GM10266 (cell line): ENCODE measurements at regions not wholly inside any gene's neighbourhood (a gene's known extent, or its start where the extent isn't known, plus 50 kb on each side); places are given as distances from the start of the nearest gene placed in this dataset.

ENCODE experiments used
- DNase-seq: peaks from one replicate; pipeline ENCODE4 v3.0.0; 2012; ENCODE audit errors: extremely low spot score
- TF ChIP-seq, protein P1 (sequence below): IDR thresholded peaks from 2 replicates; pipeline ENCODE4 v1.5.1; 2012; ENCODE audit warnings: mild to moderate bottlenecking, low read depth; ENCODE audit not compliant: control insufficient read depth, insufficient read depth; ENCODE audit errors: missing control alignments

DNA sequence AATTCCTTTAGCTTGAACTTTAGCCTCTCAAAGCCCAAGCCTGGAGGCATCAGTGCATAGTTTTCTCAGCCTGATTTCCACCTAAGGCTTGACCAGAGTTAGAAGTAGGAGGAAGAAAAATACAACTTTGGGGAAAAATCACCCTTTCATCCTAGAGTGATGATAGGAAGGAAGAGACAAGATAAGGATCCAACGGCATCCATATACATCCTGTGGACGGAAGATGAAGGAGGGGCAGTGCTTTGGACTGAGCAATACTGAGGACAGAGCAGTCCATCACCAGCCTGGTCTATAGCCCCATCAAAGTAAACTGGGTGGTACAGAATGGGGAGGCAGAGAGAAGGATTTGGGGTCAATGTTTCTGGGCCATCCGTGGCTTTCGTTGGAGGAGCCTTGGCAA lies 247.9 kb downstream of the FAM76B start:
- TF ChIP-seq, protein P1, sequence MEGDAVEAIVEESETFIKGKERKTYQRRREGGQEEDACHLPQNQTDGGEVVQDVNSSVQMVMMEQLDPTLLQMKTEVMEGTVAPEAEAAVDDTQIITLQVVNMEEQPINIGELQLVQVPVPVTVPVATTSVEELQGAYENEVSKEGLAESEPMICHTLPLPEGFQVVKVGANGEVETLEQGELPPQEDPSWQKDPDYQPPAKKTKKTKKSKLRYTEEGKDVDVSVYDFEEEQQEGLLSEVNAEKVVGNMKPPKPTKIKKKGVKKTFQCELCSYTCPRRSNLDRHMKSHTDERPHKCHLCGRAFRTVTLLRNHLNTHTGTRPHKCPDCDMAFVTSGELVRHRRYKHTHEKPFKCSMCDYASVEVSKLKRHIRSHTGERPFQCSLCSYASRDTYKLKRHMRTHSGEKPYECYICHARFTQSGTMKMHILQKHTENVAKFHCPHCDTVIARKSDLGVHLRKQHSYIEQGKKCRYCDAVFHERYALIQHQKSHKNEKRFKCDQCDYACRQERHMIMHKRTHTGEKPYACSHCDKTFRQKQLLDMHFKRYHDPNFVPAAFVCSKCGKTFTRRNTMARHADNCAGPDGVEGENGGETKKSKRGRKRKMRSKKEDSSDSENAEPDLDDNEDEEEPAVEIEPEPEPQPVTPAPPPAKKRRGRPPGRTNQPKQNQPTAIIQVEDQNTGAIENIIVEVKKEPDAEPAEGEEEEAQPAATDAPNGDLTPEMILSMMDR, result no peak
- no peak for DNase-seq

DNA sequence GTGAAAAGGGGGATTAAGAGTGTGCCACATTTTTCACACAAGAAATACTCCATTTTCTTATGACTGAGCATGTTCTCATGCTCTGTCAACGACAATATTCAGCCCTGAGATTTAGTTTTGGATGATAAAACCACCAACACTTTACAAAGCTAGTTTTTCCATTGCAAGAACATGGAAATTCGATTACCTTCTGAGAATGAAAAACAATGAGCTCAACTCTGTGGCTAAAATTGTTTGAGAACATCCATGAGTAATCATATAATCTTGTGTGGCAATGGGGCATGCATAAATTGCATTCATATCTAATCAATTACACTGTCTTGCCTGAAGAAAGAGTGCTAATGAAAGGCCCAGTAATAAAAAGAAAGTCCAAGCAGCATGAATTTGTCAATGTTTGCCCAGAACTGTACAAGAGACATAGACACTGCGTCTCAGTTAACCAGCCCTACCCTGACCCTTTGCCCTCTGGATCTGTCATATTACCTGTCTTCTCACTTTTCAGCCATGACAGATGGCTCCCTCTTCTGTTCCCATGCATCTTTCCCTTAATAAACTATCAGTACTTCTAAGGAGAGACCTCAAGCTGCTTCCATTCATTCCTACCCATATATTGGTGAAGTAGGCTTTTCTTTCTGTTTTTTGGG lies 253.4 kb downstream of the FAM76B start:
- TF ChIP-seq, protein P1, result no peak

DNA sequence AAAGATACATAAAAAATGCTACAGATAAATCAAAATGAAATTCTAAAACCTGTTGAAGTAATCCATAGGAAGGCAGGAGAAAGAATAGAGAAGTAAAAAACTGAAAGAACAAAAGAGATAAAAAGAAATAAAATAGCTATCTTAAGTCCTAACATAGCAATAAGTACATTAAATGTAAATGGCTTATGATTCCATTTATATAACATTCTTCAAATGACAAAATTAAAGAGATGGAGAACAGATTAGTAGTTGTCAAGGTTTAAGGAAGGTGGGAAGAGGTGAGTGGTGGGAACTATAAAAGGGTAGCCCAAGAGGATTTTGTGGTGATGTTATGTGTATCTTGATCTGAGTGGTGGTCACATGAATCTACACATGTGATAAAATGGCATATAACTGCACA lies 254.8 kb downstream of the FAM76B start:
- TF ChIP-seq, protein P1, result no peak
- DNase-seq, result no peak

More for the DNA sequence above, 253.4 kb downstream of the FAM76B start:
- no peak for DNase-seq

DNA sequence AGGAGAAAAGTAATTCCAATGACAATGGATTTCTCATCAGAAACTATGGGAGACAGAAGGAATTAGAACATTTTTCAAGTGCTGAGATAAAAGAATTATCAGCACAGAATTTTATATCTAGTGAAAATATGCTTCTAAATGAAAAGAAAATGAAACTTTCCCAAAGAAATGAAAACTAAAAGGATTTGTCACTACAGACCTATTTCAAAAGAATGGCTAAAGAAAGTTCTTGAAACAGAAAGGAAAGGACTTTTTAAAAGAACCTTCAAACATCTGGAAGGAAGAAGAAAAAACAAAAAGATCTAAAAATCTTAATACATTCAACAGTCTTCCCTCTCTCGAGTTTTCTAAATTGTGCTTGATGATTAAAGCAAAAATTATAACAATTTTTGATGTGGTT lies 255.4 kb downstream of the FAM76B start:
- TF ChIP-seq, protein P1, result no peak
- DNase-seq, result no peak

DNA sequence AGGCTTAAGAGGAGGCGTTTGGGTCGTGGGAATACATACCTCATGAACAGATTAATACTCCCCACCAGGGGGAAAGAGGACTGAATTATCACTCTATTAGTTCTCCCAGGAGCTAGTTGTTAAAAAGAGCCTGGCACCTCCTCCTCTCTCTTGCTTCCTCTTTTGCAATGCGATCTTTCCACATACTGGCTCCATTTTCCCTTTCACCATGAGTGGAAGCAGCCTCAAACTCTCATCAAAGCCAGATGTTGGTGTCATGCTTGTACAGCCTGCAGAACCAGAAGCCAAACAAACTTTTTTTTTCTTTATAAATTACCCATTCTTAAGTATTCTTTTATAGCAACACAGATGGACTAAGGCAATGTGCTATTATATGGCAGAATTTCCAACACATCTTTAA lies 258.5 kb downstream of the FAM76B start:
- TF ChIP-seq, protein P1, result no peak

DNA sequence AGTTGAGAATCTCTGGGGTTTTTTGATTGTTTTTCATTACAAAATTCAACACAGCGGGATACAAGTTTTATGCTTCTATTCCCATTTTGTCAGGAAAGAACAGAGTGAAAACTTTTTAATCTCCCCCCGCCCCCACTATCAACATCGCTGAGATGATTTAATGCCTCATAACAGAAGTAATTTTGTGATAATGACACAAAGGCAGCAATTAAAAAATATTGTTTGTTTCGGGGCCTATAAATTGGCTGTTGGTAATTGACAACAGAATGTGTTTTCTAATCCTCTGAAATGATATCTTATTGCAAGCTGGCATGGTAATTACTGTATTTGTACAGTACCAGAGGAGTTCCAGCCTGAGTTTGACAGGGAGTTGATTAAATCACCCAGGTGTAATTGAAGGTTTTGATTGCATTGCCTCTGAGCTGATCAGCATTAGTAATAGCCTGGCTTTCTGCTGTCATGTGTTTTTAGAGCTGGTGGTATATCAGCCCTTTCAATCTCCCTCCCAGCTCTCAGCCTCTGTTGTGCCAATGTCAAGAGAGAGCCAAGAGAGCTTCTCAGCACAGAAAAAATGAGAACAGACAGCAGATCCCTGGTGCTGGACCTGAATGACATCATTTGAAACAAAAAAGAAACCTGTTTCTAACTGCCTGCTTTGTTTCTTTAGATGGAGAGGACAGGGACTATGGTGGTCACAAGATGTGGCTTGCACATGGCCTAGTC lies 265.1 kb downstream of the FAM76B start:
- DNase-seq, result no peak
- TF ChIP-seq, protein P1, result no peak

More for the DNA sequence above, 258.5 kb downstream of the FAM76B start:
- no peak for DNase-seq

DNA sequence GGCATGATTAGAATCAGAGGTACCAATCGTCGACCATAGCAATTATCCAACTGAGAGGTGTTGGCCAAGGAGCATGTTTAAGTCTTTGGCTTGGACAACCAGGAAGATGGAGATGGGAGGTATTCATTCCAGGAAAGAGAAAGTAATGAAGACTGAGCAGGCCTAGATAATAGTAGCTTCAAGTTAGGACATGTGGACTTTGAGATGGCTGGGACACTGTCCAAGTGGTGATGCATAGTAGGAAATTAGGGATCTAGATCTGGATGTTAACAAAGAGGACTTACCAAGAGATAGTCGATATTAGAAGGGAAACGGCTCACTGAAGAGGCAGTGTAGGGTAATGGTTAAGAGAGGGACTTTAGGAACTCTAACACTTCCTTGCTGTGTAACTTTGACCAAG lies 266.7 kb downstream of the FAM76B start:
- TF ChIP-seq, protein P1, result no peak
- DNase-seq, result no peak
